ENCODE measurements at regions not wholly inside any gene's neighbourhood (a gene's known extent, or its start where the extent isn't known, plus 50 kb on each side); places are given as distances from the start of the nearest gene placed in this dataset.

DNA sequence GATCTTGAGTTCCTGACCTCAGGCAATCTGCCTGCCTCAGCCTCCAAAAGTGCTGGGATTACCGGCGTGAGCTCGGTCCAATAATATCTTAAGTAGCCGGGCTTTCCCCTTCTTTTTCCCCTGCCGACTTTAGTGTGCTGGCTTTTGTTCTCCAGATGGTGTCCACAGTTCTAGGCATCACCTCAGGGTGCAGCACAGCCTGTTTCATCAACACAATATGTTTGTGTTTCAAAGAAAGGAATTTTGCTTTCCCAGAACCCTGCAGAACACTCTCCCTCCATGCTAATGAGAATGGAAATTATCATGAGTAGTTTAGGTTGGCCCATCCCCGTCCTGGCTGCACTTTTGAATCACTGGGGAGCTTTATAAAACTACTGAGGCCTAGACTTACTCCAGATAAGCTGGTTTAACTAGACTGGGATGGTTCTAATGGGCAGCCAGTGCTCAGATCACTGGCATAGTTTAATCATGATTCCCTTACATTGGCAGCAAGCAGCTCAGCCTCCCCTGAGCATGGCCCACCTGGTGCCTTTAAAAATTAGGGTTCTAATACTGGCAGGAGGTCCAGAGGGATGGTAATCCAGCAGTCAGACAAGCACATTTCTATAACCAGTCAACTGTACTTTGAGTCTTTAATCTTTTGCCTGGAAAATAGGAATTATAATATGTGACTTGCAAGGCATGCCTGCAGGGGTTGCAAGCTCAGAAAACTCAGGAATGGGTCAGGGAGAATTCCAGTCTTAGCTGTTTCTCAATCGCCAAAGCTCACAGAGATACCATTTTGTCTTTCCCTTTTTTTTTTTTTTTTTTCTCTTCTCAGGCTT lies 127.6 kb upstream of the RASGRP1 start:
- in situ Hi-C loops (cut with HindIII; ENCODE audit: low sequenced_read_pairs): no loop called here

DNA sequence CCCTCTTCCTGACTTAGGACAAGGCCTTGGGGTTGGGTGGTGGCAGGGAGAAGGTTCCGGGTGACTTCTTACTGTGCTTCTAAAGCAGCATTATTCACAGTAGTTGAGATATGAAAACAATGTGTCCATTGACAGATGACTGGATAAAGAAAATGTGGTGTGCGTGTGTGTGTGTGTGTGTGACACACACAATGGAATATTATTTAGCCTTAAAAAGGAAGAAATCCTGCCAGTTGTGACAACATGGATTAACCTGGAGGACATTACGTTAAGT lies 128.1 kb upstream of the RASGRP1 start:
- in situ Hi-C loops (cut with HindIII; ENCODE audit: low sequenced_read_pairs): no loop called here

DNA sequence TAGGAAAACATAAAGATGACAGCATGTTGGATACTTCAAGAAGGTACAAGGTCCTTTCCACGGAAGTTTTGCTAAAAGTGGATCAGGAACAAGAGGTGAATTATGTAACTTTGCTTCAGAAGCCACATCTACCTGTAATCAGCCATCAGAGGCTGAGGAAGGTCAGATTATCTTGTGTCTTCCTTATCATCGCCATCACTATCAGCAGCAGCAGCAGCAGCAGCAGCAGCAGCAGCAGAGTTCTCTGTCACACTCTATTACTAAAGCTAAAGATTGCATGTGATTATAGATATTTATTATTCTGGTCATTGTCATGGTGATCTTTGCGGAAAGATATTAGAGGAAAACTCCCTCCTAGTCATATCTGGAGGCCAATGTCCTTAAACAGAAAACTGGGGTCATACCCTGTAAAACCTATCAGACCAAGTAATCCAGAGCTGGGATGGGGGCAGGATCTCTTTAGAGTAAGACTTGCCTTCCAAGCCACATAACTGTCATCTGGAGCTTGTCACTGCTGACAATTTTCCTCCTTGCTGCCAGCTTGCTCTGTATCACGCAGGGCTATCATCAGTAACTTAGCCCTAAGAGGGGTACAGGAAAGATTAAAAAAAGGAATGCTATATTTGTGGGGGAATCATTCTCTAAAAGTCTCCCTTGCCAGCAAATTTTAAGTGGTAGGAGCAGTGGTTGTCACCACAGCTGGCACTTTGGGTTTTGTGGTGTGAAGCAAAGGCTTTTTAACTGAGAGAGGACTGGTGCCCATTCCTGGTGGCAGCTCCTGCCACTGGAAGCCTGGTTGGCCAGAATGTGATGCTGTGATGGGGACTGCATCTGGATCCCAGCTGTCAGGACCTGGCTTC lies 130.9 kb upstream of the RASGRP1 start:
- in situ Hi-C loops (cut with HindIII; ENCODE audit: low sequenced_read_pairs): no loop called here

DNA sequence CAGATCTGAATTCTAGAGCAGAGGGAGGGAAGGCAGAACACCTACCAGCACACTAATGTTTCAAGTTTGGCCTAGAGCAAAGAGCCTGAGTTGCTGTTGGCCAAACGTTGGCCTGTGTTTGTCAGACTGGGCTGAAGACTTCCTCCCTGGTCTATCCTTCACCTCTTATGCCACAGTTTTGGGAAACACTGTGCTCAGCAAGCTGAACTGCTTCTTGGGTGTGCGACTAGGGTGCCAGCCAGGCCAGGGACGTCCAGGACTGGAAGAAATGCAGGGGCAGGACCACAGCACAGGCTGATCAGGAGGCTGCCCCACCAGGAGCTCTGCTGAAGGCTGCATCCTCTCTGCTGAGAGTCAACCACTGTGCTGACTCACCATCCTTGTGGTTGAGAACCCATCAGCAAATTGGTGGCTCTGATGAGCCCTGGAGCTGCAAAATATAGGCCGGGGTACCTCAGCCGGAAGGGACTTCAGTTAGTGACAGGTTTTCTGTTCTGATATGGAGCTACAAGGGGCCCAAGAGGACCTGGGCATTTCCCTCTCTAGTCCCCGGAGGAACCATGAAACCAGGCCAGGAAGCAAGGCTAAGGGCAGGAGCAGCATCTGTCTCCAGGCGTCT lies 131.6 kb upstream of the RASGRP1 start:
- in situ Hi-C loops (cut with HindIII; ENCODE audit: low sequenced_read_pairs): no loop called here

DNA sequence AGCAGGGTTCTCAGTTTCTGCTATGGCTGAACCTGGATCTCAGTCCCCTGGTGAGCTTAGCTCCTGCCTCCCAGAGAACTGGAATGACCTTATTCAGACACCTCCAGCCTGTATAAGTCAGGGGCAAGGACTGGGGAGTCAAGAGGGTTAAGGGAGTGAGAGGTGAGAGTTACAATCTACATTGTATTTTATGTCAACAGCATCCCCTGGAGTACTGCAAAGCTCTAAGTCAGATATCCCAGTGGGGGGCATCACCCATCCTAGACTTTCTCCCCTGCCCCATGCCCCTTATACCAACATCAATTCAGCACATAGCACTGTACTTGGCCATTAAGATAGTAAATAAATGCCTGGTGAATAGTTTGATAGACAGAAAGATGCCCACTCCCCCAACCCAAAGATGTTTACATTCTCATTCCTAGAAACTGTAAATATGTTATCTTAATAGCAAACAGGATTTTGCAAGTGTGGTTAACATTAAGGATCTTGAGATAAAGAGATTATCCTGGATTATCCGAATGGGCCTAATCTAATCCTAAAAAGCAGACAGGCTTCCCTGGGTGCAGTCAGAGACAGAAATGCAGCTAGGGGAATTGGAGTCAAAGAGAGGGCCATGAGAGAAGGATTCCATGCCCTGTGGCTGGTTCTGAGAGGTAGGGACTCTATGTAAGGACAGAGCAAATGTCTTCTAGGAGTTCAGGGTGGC lies 132.3 kb upstream of the RASGRP1 start:
- in situ Hi-C loops (cut with HindIII; ENCODE audit: low sequenced_read_pairs): no loop called here

DNA sequence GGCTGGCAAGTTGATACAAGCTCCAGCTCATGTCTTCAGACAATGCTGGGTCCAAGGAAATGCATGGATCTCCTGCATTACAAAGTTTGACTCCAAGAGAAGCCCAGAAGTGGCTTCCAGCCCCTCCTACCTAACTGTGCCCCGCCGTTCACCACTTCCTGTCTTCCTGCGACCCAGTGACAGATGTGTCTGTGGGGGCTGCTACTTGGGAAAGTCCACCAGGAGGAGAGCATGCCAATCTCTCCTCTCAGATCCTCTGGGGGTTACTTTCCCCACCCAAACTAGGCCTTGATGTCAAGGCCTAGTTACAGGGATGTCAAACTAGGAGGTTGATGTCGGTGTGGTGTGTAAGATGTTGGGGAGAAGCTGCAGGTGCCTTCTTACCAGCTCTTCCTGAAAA lies 133.6 kb upstream of the RASGRP1 start:
- in situ Hi-C loops (cut with HindIII; ENCODE audit: low sequenced_read_pairs): no loop called here

DNA sequence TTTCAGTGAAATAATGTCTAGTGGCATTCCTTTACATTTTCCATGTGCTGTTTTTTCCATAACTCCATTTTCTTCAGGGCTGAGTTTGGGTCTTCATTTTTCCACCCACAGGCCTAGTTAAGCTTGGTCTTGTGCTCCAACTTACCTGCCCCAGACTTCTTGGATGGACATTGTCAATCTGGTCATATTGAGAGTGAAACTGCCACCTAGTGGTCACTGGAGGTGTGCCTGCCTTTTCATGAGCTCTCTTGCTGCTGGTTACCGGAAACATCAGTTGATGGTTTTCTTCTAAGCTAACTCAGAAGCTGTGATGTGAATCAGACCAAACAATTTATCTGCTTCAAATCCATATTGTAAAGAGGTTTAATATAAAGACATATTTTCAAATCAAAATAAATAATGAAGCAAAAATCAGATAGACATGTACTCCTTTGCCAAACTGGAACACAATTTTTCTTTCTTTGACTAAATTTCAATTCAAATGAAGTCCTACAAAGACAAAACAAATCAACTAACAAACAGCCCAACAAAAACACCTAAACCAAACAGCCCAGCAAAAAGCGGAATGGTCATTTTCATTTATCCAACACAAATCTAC lies 135.1 kb upstream of the RASGRP1 start:
- in situ Hi-C loops (cut with HindIII; ENCODE audit: low sequenced_read_pairs): no loop called here

DNA sequence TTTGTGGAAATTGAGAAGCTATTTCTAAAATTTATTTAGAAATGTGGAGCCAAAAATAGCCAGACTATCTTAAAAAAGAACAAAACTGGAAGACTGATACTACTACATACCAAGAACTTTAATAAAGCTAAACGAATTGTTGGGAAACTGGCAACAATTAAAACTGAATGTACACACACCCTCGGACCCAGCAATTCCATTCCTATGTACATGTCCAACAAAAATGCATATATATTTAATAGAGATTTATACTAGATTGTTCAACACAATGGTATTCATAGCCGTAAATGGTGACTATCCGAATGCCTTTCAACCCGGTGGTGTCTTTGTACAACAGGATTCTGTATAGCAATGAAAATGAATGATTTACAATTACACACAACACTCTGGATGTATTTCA lies 136.5 kb upstream of the RASGRP1 start:
- in situ Hi-C loops (cut with HindIII; ENCODE audit: low sequenced_read_pairs): no loop called here

DNA sequence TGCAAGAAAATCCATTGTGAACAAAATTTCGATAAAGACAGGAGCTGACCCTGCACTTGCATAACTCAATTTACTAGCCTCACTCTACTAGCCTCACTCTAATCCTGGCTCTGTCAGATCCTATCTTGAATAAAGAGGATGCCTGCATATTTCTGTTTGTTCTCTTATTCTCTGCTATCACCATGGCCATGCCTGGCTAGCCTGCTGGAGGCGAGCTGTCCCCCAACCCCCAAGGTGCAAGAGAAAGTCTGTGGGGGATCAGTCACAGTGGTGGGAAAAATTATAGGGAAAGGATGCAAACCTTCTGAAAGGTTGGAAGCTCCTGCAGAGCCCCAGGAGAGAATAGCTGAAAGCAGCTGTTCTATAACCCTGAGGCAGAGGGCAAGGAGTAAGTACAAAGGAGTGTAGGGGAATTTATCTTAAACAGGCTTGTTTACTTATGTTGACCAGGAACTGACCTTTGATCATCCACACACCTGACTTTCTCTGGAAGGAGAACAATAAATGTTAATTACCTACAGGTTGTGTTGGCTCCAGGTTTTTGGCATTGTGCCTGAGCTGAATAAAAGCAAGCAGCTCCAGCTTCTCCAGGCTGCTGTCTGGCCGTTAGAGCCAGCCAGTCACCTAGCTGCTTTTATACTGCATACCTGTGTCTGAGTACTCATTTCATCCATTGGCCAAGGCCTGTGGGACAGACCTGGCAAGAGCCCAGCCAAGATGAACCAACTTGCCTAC lies 137.7 kb upstream of the RASGRP1 start:
- in situ Hi-C loops (cut with HindIII; ENCODE audit: low sequenced_read_pairs): no loop called here

DNA sequence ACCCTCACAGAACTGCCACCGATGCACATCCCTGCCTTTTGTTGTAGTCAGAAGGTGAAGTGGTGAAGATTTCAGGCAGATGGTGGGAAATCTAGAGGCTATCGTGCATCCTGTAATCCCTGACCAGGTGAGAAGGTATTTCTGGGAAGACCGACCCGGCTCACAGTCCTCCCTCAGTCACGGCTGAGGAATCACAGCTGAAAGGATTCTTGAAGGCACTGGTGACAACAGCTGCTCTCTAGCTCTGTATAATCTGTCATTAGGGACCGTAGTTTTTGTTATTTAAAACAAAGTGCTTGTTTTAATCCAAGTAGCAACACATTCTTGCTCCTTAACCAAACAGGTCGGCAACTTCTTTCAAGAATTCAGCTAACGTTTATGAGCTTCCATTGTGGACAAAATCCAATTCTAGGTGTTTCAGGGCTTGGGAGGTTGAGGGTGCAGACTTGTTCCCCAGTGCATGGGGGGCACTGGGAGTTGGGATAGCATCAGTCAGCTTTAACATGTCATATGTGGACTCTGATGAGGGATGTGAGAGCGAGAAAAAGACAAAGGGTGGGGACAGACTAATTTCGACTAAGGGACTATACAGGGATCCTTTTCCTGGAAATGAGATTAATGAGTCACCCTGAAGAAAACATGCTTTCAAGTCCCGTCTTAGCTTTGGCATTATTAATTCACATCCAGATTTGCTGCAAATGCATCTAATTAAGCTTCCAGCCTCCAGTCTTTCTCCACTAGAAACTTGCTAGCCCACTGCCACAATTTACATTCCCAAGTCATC lies 141.0 kb upstream of the RASGRP1 start:
- in situ Hi-C loops (cut with HindIII; ENCODE audit: low sequenced_read_pairs): no loop called here

DNA sequence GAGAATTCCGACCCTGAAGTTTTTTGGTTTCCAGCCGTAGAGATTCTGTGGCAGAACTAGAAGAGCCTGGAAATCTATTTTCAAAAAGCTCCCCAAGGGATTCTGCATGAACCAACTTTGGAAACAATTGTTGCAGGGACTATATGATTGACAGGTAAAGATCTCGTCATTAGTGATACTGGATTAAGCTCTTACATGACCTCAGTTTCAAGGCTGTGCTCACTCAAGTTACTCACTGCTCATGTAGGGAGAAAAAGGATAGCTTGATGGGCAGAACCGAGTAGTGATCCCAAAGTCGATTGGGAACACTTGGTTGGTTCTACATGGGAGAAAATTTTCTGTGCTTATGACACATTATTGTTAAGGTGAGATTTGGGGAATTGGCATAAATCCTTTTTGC lies 142.3 kb upstream of the RASGRP1 start:
- in situ Hi-C loops (cut with HindIII; ENCODE audit: low sequenced_read_pairs): no loop called here

DNA sequence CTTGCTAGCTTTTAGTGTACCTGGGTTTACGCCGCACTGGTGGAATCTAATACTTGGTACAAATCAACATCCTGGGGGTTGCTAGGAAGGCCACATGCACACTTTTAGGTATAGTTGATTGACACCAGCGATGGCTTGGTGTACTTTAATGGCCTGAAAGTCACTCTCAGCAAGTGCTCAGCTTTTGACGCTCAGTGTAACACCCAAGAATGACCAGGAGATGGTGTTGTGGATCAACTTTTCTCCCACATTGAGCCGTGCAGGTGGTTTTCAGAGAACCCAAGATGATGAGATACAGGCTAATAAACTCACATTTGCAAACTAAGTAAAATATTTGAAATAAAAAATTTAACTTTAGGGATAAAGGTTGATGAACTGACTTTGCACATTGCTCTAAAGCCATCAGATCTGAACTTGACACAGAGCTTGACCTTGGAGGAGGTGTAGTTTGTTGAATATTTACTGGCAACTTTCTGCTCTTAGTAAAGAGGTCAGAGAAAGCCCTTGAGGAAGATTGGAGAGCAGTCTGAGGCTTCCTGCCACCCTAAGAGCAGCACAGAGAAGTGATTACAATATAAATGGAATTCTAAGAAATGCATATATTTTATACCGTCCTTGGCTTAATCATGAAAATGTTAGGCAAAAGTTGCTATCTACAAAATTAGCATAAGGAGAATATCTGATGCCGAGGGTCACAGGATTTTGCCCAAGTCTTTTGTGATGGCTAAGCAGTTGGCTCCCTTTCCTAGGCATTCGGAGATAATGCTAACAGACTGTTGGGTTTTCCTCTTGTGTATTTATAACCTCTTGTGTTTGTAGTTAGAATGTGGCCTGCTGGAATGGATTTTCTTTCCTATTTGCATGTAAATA lies 143.4 kb upstream of the RASGRP1 start:
- in situ Hi-C loops (cut with HindIII; ENCODE audit: low sequenced_read_pairs): no loop called here

DNA sequence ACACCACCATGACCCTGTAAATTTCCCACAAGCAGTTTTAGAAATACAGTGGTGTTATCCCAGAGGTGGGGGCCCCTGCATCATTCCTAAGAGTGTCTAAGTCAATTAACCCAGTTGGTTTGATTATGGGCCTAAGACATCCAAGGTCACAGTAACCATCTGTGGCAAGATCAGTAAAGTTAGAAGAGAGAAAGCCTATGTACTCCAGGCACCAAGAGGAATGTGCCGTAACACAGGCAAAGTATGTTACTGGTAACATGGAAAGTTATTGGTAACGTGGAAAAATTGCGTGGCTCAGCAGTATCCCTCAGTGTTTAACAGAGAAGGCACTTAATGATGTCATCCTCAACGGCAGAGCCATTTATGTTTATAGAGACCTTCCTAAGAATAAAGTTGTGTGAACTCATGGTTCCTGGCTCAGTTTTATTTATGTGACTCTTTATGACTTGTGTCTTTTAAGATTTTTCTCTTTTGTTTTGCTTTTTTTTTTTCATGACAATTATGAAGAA lies 144.1 kb upstream of the RASGRP1 start:
- in situ Hi-C loops (cut with HindIII; ENCODE audit: low sequenced_read_pairs): no loop called here

DNA sequence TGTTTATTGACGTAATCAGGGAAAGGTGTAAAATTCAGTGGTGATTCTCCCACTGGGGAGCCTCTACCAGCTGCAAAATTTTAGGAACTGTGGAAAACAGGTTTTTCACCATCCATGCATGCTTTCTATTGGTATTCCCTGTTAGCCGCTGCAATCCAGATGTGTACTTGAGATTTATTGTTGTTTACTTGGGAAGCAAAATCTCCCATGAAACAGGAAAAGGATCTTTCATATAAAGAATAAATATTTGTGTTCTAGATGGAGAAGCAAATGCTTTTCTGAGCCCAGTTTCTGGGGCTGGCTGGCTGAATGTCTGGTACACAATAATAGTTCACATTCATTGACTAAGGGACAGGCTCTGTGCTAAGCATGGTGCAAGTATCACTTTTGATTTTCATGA lies 144.6 kb upstream of the RASGRP1 start:
- in situ Hi-C loops (cut with HindIII; ENCODE audit: low sequenced_read_pairs): no loop called here

DNA sequence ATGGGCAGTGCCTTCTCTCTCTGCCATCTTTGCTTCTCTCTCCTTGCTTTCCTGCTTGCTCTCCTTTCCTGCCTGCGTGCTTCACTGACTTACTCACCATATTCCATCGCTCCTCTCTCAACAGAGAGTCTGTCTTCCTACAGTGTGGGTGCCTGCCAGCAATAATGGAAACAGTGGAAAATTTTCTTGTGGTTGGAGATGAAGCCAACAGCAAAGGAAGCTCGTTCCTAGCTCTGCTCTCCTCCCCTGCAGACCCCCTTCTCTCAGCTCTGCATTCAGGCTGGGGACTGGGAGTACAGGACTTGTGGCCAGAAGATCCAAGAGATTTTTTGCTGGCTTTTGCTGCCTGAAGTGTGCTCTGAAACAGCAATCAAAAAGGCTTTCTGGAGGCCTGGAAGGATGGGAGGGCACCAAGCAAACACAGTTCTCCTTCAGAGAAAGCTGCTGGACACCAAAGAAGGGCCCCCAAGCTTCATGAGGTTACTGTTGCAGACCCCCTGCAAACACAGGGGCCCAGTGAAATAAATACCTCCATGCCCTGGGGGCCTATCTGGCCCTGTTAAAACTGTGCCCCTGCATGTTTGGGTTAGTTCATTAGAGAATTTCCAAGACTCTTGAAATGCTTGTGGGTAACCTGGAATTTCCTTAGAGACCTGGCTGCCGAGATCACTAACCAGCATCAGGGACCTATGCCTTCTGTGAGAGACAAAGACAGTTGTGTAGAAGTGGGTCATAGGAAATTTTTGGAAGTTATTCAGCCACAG lies 149.9 kb upstream of the RASGRP1 start:
- in situ Hi-C loops (cut with HindIII; ENCODE audit: low sequenced_read_pairs): no loop called here

DNA sequence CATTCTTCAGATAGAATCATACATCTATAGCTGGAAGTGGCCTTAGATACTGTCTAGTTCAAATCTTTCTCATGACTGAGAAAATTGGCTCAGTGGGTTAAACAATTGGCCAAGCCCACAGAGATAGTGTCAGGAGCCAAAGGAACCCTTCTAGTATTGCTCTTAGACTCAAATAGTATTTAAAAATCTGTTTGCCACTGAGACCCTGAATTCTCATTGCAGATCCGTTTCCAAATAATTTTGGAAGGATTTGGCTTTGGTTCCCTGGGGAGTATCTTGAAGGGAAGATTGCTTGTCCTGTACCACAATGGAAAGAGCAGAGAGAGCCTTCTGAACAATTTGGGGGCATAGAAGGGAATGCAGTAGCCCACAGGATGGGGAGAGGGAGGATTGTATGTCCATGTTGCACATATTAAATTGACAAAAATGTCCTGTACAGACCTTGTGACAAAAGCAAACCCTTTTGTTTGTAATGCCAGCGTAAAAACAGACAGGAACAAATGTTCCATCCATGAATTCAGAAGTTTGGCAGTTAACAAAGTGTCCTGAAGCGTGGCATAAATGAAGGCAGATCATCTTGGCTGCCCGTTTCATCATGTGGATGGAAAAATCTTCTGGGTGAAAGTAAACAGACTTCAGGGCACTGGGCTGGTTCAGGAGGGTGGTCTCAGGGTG lies 156.4 kb upstream of the RASGRP1 start:
- in situ Hi-C loops (cut with HindIII; ENCODE audit: low sequenced_read_pairs): no loop called here

DNA sequence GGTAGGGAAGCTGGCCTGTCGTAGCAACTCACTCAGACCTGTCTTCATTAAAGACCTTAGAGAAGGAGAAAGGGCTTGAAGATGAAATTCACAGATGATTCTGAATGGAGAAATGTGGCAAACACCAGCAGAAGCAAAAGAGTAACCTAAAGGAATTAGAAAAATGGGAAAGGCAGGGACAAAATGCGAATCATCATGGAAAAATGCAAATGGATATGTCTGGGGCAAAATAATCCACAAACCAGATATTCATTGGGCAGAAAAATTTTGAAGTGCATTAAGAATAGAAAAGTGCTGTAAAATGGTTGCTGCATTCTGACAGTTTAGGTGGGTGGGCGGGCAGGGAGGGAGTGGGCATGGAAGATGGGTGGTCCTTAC lies 156.9 kb upstream of the RASGRP1 start:
- in situ Hi-C loops (cut with HindIII; ENCODE audit: low sequenced_read_pairs): no loop called here

All from endothelial cell of hepatic sinusoid (primary cell).